SH-SY5Y (cell line): ENCODE measurements at regions not wholly inside any gene's neighbourhood (a gene's known extent, or its start where the extent isn't known, plus 50 kb on each side); places are given as distances from the start of the nearest gene placed in this dataset.

ENCODE experiments used
- GATA2 ChIP-seq: IDR thresholded peaks from 2 replicates; pipeline ENCODE4 v1.6.1; 2011; ENCODE audit warnings: mild to moderate bottlenecking, low read depth, low read length
- GATA3 ChIP-seq: IDR thresholded peaks from 2 replicates; pipeline ENCODE4 v1.6.1; 2011; ENCODE audit warnings: low read depth, mild to moderate bottlenecking, low read length, moderate library complexity

GRCh38 chr3:166270429-166270828, 433.2 kb upstream of the BCHE start:
- TF ChIP-seq GATA2 (no peak), GATA3 (no peak)
